GM12872 (cell line): ENCODE measurements at regions not wholly inside any gene's neighbourhood (a gene's known extent, or its start where the extent isn't known, plus 50 kb on each side); places are given as distances from the start of the nearest gene placed in this dataset.

Source experiments
- TF ChIP-seq, protein P1 (sequence below): IDR thresholded peaks from 3 replicates; pipeline ENCODE4 v1.5.1; 2011; ENCODE audit warnings: low read depth, mild to moderate bottlenecking, low read length, moderate library complexity; ENCODE audit not compliant: insufficient read depth

DNA sequence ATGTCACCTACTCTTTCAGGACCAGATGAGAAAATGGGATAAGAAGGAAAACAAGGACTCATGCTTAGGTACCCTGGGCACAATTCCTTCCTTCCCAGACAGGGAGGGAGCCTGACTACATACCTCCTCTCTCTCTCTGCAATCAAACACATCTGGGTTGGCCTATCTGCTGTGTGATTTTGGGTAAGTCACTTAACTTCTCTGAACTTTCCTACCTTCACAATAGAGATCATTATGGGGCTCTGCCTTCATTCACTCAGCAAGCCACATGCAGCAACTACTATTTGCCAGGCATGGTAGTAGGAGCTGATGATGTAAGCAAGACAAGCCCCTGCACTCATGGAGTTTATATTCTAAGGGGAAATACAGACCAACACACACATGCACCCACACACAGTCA lies 251.2 kb downstream of the SHQ1 start:
- TF ChIP-seq, protein P1, sequence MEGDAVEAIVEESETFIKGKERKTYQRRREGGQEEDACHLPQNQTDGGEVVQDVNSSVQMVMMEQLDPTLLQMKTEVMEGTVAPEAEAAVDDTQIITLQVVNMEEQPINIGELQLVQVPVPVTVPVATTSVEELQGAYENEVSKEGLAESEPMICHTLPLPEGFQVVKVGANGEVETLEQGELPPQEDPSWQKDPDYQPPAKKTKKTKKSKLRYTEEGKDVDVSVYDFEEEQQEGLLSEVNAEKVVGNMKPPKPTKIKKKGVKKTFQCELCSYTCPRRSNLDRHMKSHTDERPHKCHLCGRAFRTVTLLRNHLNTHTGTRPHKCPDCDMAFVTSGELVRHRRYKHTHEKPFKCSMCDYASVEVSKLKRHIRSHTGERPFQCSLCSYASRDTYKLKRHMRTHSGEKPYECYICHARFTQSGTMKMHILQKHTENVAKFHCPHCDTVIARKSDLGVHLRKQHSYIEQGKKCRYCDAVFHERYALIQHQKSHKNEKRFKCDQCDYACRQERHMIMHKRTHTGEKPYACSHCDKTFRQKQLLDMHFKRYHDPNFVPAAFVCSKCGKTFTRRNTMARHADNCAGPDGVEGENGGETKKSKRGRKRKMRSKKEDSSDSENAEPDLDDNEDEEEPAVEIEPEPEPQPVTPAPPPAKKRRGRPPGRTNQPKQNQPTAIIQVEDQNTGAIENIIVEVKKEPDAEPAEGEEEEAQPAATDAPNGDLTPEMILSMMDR: no peak

DNA sequence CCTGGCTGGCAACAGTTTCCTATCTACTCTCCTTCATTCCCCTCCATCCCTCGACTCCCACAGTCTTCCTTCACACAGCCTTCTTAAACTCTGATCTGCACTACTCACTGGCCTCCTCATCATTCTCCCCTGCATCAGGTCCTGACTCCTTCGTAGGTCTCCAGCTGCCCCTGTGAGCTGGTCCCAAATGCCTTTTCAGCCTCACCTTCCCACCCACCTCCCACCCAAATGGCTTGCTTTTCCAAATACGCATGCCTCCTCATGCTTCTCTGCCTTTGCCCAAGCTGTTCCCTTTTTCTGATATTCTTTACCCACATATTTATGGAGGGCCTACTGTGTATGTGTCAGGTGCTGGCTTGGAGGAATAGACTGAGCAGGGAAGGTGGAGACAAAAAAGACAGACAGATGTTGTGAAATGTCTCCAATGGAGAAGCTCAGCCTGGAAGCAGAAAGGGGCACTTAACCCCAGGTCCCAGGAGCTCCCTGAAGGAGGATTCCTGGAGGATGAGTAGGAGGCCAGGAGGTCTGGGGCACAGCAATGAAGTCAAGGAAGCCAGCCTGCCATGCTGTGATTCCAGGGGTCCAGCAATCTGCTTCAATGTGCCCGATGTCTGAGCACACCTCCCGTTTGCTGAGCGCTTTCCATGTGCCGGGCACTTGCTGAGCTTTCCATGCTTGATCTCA lies 252.2 kb downstream of the SHQ1 start:
- TF ChIP-seq, protein P1: no peak

DNA sequence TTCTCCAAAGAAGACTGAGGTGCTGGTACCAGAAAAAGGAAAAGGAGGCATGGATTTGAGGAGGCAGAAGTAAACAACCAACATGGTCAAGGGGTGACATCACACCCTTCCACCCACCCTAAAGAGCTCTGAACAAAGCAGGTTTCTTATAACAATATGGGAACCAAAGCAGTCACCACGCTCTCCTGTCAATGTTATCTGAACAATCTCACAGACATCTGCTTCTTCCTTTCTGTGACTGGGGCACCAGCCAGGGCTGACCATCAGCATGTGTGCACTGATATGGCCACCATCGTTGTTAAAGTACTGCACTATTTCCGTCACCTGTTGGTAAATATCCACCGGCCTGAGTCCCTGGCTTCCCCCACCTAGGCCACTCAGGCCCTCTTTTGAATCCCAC lies 252.9 kb downstream of the SHQ1 start:
- TF ChIP-seq, protein P1: no peak

DNA sequence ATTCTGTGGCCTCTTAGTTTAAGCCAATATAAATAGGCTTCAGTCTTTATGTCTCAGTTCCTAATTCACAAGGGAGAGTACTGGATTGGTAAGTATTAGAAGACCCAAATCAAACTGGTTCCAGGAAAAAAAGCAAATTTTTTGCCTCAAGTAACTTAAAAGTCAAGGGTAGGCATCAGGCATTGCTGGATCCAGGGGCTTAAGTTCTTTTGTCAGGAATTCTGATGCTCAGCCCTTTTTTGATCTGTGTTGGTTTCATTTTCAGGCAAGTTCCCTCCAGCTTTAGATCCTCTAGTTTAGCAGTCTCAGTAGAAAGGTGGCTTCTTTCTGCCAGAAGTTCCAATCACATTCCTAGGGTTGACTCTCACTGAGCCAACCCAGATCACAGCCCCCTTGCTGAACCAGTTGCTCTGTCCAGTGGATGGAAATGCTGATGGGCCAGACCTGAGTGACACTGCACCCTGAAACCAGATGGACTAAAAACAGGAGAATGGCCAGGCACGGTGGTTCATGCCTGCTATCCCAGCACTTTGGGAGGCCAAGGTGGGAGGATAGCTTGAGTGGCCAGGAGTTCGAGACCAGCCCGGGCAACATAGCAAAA lies 253.5 kb downstream of the SHQ1 start:
- TF ChIP-seq, protein P1: no peak

DNA sequence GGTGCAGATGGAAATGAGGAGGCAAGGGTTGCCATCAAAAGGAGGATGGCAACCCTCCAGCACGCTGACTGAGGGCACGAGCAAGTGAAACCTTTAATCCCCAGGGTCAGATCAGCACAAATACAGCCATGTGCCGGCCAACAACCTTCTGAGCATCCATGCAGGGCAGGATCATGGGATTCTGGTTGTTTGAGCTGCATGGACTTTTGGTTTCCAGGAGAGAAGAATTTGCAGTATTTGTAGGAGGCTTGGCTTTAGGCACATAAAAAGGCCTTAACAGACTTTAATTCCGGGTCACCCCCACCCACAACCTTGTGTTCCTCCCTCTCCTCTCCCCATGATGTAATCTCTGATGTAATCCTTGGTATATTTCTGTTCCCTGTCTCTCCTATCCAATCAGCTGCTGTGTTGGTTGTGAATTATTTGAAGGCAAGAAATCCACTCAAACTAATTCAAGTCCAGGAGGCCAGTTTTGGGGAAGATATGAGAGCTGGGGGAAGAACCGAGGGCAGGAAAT lies 254.3 kb downstream of the SHQ1 start:
- TF ChIP-seq, protein P1: no peak

DNA sequence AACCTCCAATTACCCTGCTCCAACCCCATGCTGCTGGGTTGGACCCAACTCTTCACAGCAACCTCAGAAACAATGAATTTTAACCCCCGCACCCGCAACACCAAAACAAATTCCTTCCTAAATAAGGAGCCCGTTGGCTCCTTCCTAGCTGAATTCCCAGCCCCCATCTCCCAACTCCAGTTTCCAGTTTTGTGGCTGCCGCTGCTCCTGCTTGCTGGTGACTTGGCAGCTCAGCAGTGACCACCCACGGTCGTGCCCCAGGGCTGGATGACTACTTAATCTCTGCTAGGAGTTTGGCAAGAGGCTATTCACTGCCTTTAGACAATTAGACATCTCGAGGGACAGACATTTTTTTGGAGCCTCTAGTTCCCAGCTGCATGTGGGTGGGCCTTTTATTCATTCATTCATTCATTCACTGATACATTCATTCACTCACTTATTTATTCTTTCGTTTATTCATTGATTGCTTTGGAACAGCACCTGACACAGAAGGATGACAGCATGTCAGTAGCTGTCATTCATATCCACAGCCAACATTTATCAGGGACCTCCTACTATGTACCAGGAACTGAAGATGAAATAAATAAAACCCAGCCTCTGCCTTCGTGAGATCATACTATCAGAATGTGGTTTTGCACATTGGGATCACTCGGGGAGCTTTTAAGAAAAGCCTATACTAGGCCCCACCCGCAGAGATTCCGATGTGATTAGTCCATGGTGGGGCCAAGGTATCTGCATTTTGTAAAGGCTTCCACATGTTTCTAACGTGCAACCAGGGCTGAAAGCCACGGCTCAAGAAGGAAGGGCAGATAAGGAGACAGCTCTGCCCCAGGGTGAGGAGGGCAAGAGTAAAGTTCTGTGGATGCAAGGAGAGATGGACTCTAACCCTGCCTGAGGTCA lies 256.5 kb downstream of the SHQ1 start:
- TF ChIP-seq, protein P1: no peak

DNA sequence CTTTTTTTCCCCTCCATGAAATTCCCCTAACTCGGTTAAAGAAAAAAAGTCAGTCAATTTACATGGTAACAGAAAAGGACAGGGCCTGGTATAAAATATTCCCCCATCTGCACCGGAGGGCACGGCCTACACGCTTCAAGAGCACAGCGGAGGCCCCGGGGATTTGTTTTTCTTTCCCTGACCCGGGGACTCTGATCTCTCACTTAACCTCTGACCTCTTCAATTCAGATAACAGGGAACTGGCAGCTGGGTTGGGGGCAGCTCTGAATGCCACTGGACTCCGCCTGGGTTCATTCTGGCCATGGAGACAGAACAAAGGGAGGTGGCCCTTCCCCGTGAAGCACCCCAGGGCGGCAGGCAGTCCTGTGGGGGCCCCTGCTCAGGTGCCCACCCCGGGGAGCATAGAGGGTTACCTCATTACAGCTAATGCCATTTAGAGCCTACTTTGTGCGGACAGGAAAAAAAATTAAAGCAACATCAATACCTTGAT lies 257.5 kb downstream of the SHQ1 start:
- TF ChIP-seq, protein P1: no peak
